PC-9 (cell line): ENCODE measurements at regions not wholly inside any gene's neighbourhood (a gene's known extent, or its start where the extent isn't known, plus 50 kb on each side); places are given as distances from the start of the nearest gene placed in this dataset.

ENCODE experiments used
- BruUV-seq: library from RNA; stranded (reverse); fragments of 400-500 nt; replicated peaks from 2 replicates; lab custom pipeline; 2021; lab: Mats Ljungman, UMichigan
- CTCF ChIA-PET: fragments of 300-600 bp; sonication (Branson Sonifier 250); formaldehyde crosslinking; loops from one replicate; lab custom pipeline; 2022; ENCODE audit warnings: antibody characterized with exemption; lab: Charles Lee
- POLR2A ChIA-PET: fragments of 300-600 bp; sonication (Branson Sonifier 250); formaldehyde crosslinking; loops from one replicate; lab custom pipeline; 2022; ENCODE audit warnings: antibody characterized with exemption; ENCODE audit not compliant: unreplicated experiment; lab: Charles Lee
- DNase-seq, 2 experiments: peaks; one replicate each; pipeline versions ENCODE4 v3.0.0 to v3.0.0-alpha.2; 2015 to 2022; ENCODE audit warnings: mixed read lengths in 1 of 2
- H2AFZ ChIP-seq: fragments of 200-600 bp; sonication (generic); 2 replicates; pipeline ENCODE4 v1.8.1; 2017; ENCODE audit warnings: antibody characterized with exemption
- H3F3A ChIP-seq: fragments of 200-600 bp; sonication (generic); 2 replicates; pipeline ENCODE4 v1.8.1; 2017; ENCODE audit warnings: antibody characterized with exemption, mild to moderate bottlenecking, low read depth; ENCODE audit not compliant: insufficient read depth
- H3K27ac ChIP-seq: fragments of 200-600 bp; sonication (generic); 2 replicates; pipeline ENCODE4 v1.6.1; 2016; ENCODE audit warnings: mixed run types
- H3K27me3 ChIP-seq: fragments of 200-600 bp; sonication (generic); 2 replicates; pipeline ENCODE4 v1.6.1; 2016; ENCODE audit warnings: low read depth, mixed run types; ENCODE audit not compliant: insufficient read depth
- H3K36me3 ChIP-seq: fragments of 200-600 bp; sonication (generic); 2 replicates; pipeline ENCODE4 v1.6.1; 2016; ENCODE audit warnings: low read depth, mixed run types
- H3K4me1 ChIP-seq: fragments of 200-600 bp; sonication (generic); replicated peaks from 2 replicates; pipeline ENCODE4 v1.6.1; 2016; ENCODE audit warnings: mixed run types; ENCODE audit not compliant: insufficient read depth
- H3K4me2 ChIP-seq: fragments of 200-600 bp; sonication (generic); 2 replicates; pipeline ENCODE4 v1.6.1; 2017; ENCODE audit warnings: mixed run types
- H3K4me3 ChIP-seq: fragments of 200-600 bp; sonication (generic); 2 replicates; pipeline ENCODE4 v1.6.1; 2016; ENCODE audit warnings: mixed run types
- H3K79me2 ChIP-seq: fragments of 200-600 bp; sonication (generic); 2 replicates; pipeline ENCODE4 v1.6.1; 2017; ENCODE audit warnings: low read depth, mixed run types
- H3K9me2 ChIP-seq: fragments of 200-600 bp; sonication (generic); 2 replicates; pipeline ENCODE4 v1.8.1; 2017; ENCODE audit warnings: mild to moderate bottlenecking; ENCODE audit not compliant: insufficient read depth
- H3K9me3 ChIP-seq: fragments of 200-600 bp; sonication (generic); 2 replicates; pipeline ENCODE4 v1.8.1; 2016; ENCODE audit warnings: low read depth; ENCODE audit not compliant: insufficient read depth
- H4K20me1 ChIP-seq: fragments of 200-600 bp; sonication (generic); 2 replicates; pipeline ENCODE4 v1.8.1; 2017; ENCODE audit not compliant: insufficient read depth
- EZH2 ChIP-seq: fragments of 200-600 bp; sonication (generic); IDR thresholded peaks from 2 replicates; pipeline ENCODE4 v1.8.0; 2017; ENCODE audit warnings: antibody characterized with exemption, low read depth
- intact Hi-C: fragments of 100-400 bp; cut with micrococcal nuclease; formaldehyde crosslinking; loops from one replicate; pipeline ENCODE4 v1.10.0; 2022; ENCODE audit not compliant: unreplicated experiment
- TF ChIP-seq, protein P1 (sequence below): fragments of 200-600 bp; sonication (generic); conservative IDR thresholded peaks from 2 replicates; pipeline ENCODE4 v1.6.1; 2017; ENCODE audit warnings: mixed run types, antibody characterized with exemption, mild to moderate bottlenecking, moderate library complexity

DNA sequence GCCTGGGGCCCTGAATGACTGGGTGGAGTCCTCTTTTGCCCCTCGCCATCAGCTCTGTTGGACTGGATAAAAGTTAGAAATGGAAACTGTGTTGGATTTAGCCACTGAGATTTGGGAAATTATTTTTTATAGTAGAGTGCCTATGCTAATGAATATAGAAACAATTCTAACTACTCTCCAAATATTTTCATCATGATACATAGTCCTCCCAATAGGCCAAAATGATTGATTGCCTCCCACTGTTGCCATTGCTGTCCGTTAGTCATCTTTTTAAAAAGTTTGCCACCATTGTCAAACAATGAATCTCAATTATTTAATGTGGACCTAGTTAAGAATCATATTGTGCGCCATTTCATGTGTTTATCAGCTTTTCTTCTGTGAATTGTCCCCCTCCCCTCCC, 417.0 kb downstream of the GALR1 start:
- intact Hi-C loops = no loop called here
- no peak for DNase-seq
- ChIA-PET POLR2A (no interaction called here), CTCF (no interaction called here)
- TF ChIP-seq EZH2 = no peak
- TF ChIP-seq, protein P1, sequence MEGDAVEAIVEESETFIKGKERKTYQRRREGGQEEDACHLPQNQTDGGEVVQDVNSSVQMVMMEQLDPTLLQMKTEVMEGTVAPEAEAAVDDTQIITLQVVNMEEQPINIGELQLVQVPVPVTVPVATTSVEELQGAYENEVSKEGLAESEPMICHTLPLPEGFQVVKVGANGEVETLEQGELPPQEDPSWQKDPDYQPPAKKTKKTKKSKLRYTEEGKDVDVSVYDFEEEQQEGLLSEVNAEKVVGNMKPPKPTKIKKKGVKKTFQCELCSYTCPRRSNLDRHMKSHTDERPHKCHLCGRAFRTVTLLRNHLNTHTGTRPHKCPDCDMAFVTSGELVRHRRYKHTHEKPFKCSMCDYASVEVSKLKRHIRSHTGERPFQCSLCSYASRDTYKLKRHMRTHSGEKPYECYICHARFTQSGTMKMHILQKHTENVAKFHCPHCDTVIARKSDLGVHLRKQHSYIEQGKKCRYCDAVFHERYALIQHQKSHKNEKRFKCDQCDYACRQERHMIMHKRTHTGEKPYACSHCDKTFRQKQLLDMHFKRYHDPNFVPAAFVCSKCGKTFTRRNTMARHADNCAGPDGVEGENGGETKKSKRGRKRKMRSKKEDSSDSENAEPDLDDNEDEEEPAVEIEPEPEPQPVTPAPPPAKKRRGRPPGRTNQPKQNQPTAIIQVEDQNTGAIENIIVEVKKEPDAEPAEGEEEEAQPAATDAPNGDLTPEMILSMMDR = no peak
- no TSS peak for BruUV-seq
- Histone ChIP-seq H4K20me1 (no peaks in the 10 kb centered on the region), H3K79me2 (no peaks in the 10 kb centered on the region), H3K9me2 (no peaks in the 10 kb centered on the region), H3K4me2 (no peak overlapping the region), H3K27me3 (peaks cover 56% of the 10 kb centered on the region), H3K27ac (no peak overlapping the region), H2AFZ (no peak overlapping the region), H3K9me3 (no peaks in the 10 kb centered on the region), H3K4me3 (no peak overlapping the region), H3K4me1 (no peaks in the 10 kb centered on the region), H3K36me3 (no peaks in the 10 kb centered on the region), H3F3A (no peaks in the 10 kb centered on the region)

DNA sequence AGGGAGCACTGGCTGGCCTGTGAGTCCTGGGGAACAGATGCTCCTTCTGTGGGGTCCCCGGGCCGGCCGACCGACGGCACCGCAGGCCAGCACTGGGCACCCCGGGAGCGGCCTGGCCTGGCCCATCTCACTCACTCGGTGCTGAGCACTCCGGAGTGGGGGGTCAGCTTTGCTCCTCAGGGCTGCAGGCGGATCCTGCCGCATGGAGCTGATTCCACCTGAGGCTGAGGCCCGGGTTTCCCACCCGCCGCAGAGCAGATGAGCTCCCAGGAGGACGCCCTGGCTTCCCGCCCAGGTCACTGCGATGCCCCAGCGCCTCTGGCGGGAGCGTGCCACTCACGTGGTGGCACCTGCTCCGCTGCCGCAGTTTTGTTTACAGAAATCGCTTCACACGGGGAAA, 418.6 kb downstream of the GALR1 start:
- BruUV-seq = no TSS peak
- Histone ChIP-seq H3K79me2 (no peaks in the 10 kb centered on the region), H3K27ac (no peak overlapping the region), H3K36me3 (no peaks in the 10 kb centered on the region), H3K9me2 (no peaks in the 10 kb centered on the region), H3K4me2 (no peak overlapping the region), H4K20me1 (no peaks in the 10 kb centered on the region), H2AFZ (no peak overlapping the region), H3F3A (no peaks in the 10 kb centered on the region), H3K9me3 (no peaks in the 10 kb centered on the region), H3K4me1 (no peaks in the 10 kb centered on the region), H3K4me3 (no peak overlapping the region), H3K27me3 (peaks cover 68% of the 10 kb centered on the region)
- CTCF ChIA-PET = no interaction called here
- POLR2A ChIA-PET = no interaction called here
- DNase-seq = no peak
- intact Hi-C loops = no loop called here
- no peak for TF ChIP-seq EZH2
- TF ChIP-seq, protein P1 = no peak

DNA sequence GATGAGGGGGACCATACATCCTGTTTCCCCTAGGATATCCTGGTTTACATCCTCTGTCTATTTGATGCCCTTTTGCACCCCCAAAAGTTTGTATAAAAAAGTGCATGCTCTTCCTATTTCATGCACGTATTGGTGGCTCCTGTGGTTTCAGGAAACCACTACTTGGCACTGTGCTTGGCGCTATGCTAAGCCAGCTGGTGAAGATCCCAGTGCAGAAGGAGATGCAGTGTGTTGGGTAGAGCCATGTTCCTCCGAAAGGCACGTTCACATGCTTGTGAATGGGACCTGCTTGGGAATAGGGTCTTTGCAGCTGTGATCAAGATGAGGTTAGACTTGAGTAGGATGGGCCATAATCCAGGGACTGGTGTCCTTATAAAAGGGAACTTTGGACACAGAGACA, 419.7 kb downstream of the GALR1 start:
- Histone ChIP-seq H3K9me3 (no peaks in the 10 kb centered on the region), H3K4me2 (no peak overlapping the region), H3K9me2 (no peaks in the 10 kb centered on the region), H3K4me1 (no peaks in the 10 kb centered on the region), H2AFZ (no peak overlapping the region), H3K79me2 (no peaks in the 10 kb centered on the region), H3K36me3 (no peaks in the 10 kb centered on the region), H3K27me3 (peaks cover 66% of the 10 kb centered on the region), H4K20me1 (no peaks in the 10 kb centered on the region), H3K4me3 (no peak overlapping the region), H3K27ac (no peak overlapping the region), H3F3A (no peaks in the 10 kb centered on the region)
- intact Hi-C loops = no loop called here
- TF ChIP-seq, protein P1 = no peak
- no peak for TF ChIP-seq EZH2
- CTCF ChIA-PET = no interaction called here
- BruUV-seq = no TSS peak
- POLR2A ChIA-PET = no interaction called here
- DNase-seq = no peak
